HG03342 (cell line): ENCODE measurements at regions not wholly inside any gene's neighbourhood (a gene's known extent, or its start where the extent isn't known, plus 50 kb on each side); places are given as distances from the start of the nearest gene placed in this dataset.

Experiments used
- ATAC-seq: cut with Tn5 transposase; IDR thresholded peaks from one replicate; pipeline ENCODE4 v1.9.1; 2021; ENCODE audit warnings: mild to moderate bottlenecking, moderate library complexity; ENCODE audit not compliant: unreplicated experiment

DNA sequence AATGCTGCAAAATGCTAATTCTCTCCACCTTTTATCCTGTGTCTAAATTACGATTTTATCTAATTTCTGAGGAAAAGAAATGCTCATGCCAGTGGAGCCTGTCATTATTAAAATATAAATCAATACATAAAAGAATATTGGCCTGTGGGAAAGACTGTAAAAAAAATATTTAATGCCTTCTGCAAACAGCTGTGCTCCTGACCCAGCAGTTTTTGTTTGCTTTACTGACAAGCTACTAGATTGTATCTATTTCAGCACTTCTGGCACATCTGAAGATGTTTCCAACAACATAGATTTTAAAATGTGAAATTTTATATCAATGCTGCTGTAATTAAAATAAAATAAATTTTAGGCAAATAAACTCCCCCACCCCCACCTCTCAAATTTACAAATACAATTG, 493.6 kb upstream of the AGTR1 start:
- no peak for ATAC-seq

- no peak for ATAC-seq
Measured at GRCh38 chr3:148205977-148206376, 491.7 kb upstream of the AGTR1 start.

DNA sequence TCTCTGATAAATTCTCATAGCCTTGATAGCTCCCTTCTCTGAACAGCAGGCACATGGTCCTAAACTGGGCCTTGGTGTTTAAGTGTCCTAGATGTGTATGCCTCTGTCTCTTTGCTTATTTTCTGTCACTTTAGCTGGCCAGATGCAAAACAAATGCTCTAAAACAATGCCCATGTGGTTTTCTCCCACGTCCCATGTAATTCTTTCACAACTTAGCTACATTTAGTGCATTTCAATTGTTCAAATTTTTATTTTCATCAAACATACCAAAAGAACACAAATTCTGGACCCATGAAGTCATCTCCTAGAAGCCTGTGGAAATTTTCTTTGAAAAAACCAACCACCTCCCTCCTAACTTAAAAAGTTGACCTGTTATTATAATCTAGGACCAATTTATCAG, 491.3 kb upstream of the AGTR1 start:
- no peak for ATAC-seq

- no peak for ATAC-seq
Measured at GRCh38 chr3:148208975-148209374, 488.7 kb upstream of the AGTR1 start.

DNA sequence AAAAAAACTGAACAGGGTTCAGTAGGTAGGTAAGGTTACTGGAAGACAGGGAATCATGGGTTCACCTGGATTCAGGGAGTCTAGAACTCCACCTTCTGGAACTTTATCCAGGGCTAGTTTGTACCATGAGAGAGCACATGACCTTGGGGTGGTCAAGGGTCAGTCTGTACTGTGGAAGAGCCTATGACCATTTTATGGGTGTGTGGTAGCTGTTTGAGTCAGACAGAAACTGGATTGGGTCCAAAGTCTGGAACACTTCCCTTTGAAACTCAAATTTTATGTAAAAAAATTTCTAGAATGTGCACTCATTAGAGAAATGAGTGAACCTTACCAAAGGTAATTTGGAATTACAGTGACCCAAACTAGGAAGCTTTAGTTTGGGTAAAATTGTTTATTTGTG, 486.0 kb upstream of the AGTR1 start:
- peak; percentile 86 for ATAC-seq

DNA sequence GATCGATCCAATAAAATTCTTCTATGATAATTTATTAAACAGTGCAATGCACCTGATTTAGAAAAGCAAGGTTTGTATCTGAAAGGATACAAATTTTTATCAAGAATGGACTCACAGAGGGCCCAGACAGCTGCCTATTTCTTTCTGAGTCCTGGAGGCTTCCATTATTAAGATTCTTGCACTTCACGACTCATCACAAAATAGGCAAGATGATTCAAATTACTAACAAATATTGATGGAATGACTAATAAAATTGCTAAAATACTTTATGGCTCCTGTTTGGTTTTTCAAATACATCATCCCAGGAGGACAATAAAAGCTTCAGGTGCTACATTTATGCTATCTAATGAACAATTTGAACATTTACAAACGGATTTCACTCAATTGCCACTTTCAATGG, 483.0 kb upstream of the AGTR1 start:
- ATAC-seq = no peak

DNA sequence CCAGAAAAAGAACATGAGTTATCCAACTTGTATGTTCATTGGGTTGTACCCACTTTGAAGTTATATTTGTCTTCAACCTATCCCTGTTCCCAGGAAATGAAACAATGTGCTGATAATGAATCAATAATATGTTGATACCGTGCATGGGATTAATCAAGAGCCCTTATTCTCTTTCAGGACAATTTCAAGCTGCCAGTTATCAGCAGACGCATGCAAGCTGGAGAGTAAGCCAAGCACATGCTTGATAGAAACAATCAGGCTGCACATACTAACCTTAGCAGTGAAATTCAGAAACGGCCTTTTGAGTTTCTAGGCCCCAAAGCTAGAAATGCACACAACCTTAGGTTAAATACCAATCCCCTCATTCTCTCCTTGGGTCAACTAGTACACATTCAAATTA, 480.4 kb upstream of the AGTR1 start:
- ATAC-seq = no peak

DNA sequence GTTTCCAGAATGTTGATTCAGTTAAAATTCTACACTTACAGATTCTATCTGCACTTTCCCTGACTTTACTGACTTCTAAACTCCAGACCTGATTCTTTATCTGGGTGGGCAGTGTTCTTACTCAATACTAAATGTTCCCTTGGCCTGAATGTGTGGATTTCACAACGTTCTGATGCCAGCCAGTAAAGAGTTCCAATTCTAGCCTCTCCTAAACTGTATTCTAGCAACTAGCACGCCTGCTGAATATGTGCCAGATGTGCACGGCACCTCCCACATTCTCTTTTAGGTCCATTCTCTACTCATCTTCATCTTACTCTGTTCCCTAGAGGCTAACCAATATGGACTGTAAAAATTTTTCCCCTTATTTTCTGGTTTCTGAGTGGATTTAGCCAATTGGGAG, 479.5 kb upstream of the AGTR1 start:
- ATAC-seq = no peak

GRCh38 chr3:148219999-148220398, 477.7 kb upstream of the AGTR1 start:
- no peak for ATAC-seq

DNA sequence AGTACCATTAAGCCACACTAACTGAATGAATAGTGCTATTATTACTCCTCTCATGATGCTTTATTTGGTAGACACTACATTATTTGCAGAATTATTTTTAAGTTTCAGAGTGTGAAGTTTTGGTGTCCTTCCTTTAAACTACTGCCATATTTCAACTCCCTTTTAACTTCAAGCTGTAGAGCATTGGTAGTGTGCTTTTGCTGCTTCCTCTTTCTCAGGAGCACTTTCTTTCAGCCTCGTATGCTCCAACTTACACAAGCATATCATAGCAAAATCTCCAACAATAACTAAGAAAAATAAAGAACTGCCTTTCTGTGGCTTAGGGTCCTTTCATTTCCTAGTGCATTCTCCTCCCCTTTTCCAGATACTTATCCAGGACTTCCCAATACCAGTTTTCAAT, 476.4 kb upstream of the AGTR1 start:
- no peak for ATAC-seq

GRCh38 chr3:148223266-148223665, 474.4 kb upstream of the AGTR1 start:
- ATAC-seq = no peak

DNA sequence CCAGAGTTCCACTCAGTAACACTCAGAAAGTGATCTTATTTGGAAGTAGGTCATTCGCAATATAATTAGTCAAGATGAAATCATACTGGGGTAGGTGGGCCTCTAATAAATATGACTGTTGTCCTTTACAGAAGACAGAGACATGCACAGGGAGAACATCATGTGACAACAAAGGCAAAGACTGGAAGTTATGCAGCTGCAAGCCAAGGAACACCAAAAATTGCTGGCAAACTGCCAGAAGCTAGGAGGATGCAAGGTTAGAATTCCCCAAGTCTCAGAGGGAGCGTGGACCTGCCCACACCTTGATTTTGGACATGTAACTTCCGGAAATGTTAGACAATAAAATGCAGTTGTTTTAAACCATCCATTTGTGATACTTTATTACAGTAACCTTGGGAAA, 471.5 kb upstream of the AGTR1 start:
- no peak for ATAC-seq

GRCh38 chr3:148227534-148227933, 470.2 kb upstream of the AGTR1 start:
- no peak for ATAC-seq

DNA sequence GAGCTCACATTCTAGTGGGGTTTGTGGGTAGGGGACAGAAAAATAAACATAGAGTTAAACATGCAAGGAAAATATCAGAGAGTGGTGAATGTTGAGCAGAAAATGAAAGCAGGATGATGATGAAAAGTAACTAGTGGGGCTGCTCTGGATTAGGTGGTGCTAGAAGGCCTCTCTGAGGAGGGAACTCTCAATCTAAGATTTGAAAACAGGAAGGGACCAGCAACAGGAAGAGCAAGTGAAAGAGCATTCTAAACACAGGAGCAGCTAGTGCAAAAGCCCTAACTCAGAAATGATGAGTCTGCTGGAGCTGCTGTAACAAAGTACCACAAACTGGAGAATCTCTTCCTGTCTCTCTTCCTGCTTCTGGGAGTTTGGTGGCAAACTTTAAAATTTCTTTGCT, 468.6 kb upstream of the AGTR1 start:
- peak; percentile 54 for ATAC-seq

GRCh38 chr3:148230473-148230872, 467.2 kb upstream of the AGTR1 start:
- ATAC-seq = no peak

GRCh38 chr3:148232389-148232788, 465.3 kb upstream of the AGTR1 start:
- ATAC-seq = no peak

- no peak for ATAC-seq
Measured at GRCh38 chr3:148233403-148233802, 464.3 kb upstream of the AGTR1 start.

DNA sequence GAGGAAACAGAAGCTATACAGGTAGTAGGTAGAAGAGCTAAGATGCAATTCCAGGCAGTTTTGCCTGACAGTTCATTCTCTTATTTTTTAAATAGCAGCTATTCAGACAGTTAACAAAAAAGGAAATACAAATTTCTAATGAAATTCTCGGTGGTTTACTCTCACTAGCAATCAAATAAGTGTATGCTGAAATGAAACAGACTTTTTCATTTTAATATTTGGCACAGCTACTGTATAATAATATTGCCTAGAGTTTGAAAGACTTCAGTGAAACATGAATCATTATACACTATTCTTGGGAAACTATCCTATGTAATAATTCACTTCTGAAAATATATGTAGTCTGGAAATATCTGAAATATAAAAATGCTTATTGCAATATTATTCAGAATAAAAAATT, 463.2 kb upstream of the AGTR1 start:
- ATAC-seq = no peak

DNA sequence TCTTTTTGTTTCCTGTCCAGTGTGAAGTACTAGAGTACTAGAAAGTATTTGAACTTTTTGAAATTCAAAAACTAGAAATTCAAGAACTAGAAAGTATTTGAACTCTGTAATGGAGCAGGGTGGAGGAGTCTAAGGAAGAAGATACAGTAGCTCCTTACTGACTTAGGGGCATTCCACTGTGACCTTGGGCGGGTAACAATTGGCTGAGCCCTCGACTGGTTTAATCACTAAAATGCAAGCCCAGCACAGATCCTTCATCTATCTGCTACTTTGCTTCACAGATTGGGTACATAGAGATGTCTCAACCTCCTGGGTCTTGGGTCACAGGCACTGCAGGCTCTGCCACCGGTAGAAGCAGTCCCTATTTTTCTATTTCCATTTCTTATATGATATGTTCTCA, 462.1 kb upstream of the AGTR1 start:
- no peak for ATAC-seq

- ATAC-seq = no peak
Measured at GRCh38 chr3:148238421-148238821, 459.3 kb upstream of the AGTR1 start.

- ATAC-seq = no peak
Measured at GRCh38 chr3:148240351-148240750, 457.4 kb upstream of the AGTR1 start.

DNA sequence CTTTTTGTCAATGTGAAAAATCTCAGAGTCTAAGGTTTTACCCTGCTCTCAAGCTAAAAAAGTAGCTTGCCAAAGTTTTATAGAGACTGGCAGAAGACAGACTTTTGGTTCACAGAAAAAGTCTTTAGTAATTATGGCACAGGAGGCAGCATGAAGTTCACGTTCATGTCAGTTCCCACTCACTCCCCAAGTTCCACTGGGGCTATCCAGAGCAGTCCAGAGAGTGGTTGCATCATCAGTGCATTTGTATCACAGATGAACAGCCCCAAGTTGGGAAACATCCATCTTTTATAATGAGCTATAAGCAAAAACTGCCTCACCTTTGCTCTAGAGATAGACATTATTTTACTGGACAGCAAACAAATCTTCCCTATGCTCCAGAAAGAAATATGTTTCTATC, 454.1 kb upstream of the AGTR1 start:
- ATAC-seq = no peak

DNA sequence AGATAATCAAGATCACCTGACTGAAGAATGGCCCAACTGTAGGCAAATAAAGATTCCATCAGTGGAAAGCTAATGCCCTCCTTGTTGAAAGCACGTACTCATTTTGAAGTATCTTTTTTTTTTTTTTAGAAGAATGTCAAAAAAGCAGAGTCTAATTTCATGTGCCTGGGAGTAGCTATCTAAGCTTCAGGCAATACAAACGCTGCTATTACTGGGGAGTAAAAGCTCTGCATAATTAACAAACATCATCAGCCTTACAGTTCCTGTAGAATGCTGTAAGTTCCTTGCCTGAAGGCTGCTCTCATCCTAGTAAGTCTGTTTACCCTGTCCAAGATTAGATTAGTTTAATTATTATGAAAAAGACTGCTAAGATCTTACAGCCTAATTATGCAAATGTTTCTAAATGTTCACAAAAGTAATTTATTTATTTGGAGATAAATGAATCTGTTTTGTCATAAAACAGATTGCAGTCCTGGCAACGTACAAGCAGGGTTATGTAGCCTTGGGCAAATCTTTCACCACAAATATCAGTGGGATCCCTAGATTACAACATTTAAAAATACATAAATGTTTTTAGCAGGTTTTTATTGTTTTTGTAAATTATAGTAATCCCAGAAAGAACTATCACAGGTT, 451.3 kb upstream of the AGTR1 start:
- ATAC-seq = no peak

DNA sequence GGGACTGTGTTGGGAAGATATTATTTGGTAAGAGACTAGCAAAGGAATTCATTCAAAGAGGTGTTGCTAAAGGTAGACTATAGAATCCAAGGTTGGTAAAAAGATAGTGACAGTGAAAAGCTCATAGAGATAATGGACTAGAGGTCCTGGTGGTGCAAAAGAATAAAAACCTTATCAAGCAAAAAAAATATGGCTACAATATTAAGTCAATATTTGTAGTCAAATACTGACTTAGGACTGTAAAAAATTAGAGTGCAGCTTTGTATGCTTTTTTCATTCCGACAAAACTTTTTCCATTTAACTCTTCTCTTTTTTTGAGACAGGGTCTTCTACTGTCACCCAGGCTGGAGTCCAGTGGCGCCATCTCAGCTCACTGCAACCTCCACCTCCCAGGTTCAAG, 444.0 kb upstream of the AGTR1 start:
- no peak for ATAC-seq
